PC-9 (cell line): ENCODE measurements at regions not wholly inside any gene's neighbourhood (a gene's known extent, or its start where the extent isn't known, plus 50 kb on each side); places are given as distances from the start of the nearest gene placed in this dataset.

Experiments used
- CTCF ChIP-seq: fragments of 200-600 bp; sonication (generic); conservative IDR thresholded peaks from 2 replicates; pipeline ENCODE4 v1.6.1; 2017; ENCODE audit warnings: mixed run types, antibody characterized with exemption, mild to moderate bottlenecking, moderate library complexity
- EZH2 ChIP-seq: fragments of 200-600 bp; sonication (generic); IDR thresholded peaks from 2 replicates; pipeline ENCODE4 v1.8.0; 2017; ENCODE audit warnings: antibody characterized with exemption, low read depth

- TF ChIP-seq CTCF (no peak), EZH2 (no peak)
Measured at GRCh38 chr2:22326250-22326649, 1058.7 kb upstream of the KLHL29 start.
